ENCODE measurements at regions not wholly inside any gene's neighbourhood (a gene's known extent, or its start where the extent isn't known, plus 50 kb on each side); places are given as distances from the start of the nearest gene placed in this dataset.

- TF ChIP-seq POLR2A (IDR thresholded peaks at IDR 0.05), result no peak
- TF ChIP-seq CTCF (IDR thresholded peaks at IDR 0.05), result no peak
Measured at GRCh38 chr17:6923385-6923784, 72.5 kb upstream of the ALOX12 start.

Measured in Peyer's patch (tissue), 4 donors.